ENCODE measurements at regions not wholly inside any gene's neighbourhood (a gene's known extent, or its start where the extent isn't known, plus 50 kb on each side); places are given as distances from the start of the nearest gene placed in this dataset.

DNA sequence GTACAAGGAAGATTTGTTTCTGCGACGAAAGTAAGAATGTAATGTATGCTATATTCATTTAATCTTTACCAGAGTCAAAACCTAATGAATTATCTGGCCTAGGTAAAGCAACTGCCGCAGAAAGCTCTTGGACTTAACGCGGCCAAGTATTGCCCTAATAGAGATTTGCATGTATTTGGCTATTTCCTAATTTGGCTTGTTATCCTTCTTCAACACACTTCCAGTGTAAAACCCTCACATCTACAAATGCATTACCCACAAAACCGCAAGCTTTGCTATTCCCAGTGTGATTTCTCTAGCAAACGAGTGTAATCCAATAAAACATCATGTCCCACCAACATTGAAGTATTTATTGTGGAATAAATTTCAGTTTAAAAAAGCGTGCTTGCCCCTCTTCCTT, 123.8 kb upstream of the LMO4 start:
- H2BK120ac ChIP-seq (replicated peaks; ENCODE audit: low read depth, low read length) = no peak overlapping the region
- no peak overlapping the region for H4K8ac ChIP-seq (ENCODE audit: extremely low read depth, insufficient read depth, low read length)
- H3K4ac ChIP-seq (replicated peaks; ENCODE audit: insufficient read length, low read depth, low read length) = no peak overlapping the region
- no peak overlapping the region for H2AK5ac ChIP-seq (ENCODE audit: low read depth, low read length)
- DNase-seq (ENCODE audit: low read depth in 1 of 2, low spot score in 2 of 2) (no peak), FAIRE-seq (no peak)
- no peak overlapping the region for H4K91ac ChIP-seq (replicated peaks; ENCODE audit: insufficient read length, low read length)
- peaks cover 12 to 18% (median 13%) of the 10 kb centered on the region in 4 experiments for H3K4me1 ChIP-seq (replicated peaks in 1 of 4; ENCODE audit: control insufficient read depth in 3 of 4, insufficient read depth in 4 of 4, low read length in 3 of 4)
- no peaks in the 10 kb centered on the region for H3K27me3 ChIP-seq (replicated peaks in 1 of 4; ENCODE audit: control insufficient read depth in 3 of 4, extremely low read depth in 1 of 4, insufficient read depth in 3 of 4, low read length in 3 of 4)
- no peak overlapping the region for H3K18ac ChIP-seq (ENCODE audit: extremely low read depth, low read length)
- H3K4me2 ChIP-seq (ENCODE audit: insufficient read depth in 1 of 2, low read depth in 2 of 2, low read length in 2 of 2) = no peak overlapping the region
- no peak overlapping the region for H2BK5ac ChIP-seq (ENCODE audit: low read depth, low read length)
- H3K79me1 ChIP-seq (ENCODE audit: low read depth, low read length) = no peaks in the 10 kb centered on the region
- H2AFZ ChIP-seq (ENCODE audit: low read length) = no peak overlapping the region
- H3K56ac ChIP-seq (replicated peaks; ENCODE audit: insufficient read length, low read depth, low read length) = no peak overlapping the region
- H2BK15ac ChIP-seq (ENCODE audit: low read length) = no peak overlapping the region
- CTCF ChIA-PET (ENCODE audit: partially characterized antibody) = interaction anchor here (0.9 to 1.1 kb wide), 2 partner anchors 34 to 52 kb away, joined by 3 read pairs; no protein-coding TSS in a partner anchor
- H3K23me2 ChIP-seq (ENCODE audit: low read depth, low read length) = no peaks in the 10 kb centered on the region
- H3K9me3 ChIP-seq (ENCODE audit: insufficient read depth in 2 of 2, low read depth in 1 of 2, low read length in 1 of 2) = no peaks in the 10 kb centered on the region
- H3K23ac ChIP-seq (ENCODE audit: insufficient read length) = no peak overlapping the region
- H3K9ac ChIP-seq (replicated peaks in 1 of 4; ENCODE audit: extremely low read depth in 1 of 4, low read depth in 3 of 4, low read length in 3 of 4) = no peak overlapping the region
- H2BK12ac ChIP-seq (ENCODE audit: low read depth, low read length) = no peak overlapping the region
- H3K36me3 ChIP-seq (ENCODE audit: control insufficient read depth in 2 of 4, insufficient read depth in 4 of 4, low read length in 3 of 4) = no peaks in the 10 kb centered on the region; a peak in 1 of 8 replicates
- no peak for TF ChIP-seq NRF1 (IDR thresholded peaks at IDR 0.05; ENCODE audit: low read depth, low read length)
- TF ChIP-seq HDAC6 (IDR thresholded peaks at IDR 0.05; ENCODE audit: low read depth, low read length) = no peak
- no peak for TF ChIP-seq TAF7 (optimal IDR thresholded peaks at IDR 0.05; ENCODE audit: borderline replicate concordance, low read depth, low read length)
- no peak for TF ChIP-seq HDAC2 (IDR thresholded peaks at IDR 0.05; ENCODE audit: borderline replicate concordance in 1 of 2, low read depth in 2 of 2, low read length in 2 of 2)
- no peak for TF ChIP-seq RNF2 (IDR thresholded peaks at IDR 0.05; ENCODE audit: borderline replicate concordance, low read depth, low read length, missing control alignments, poor library complexity, severe bottlenecking)
- H4K20me1 ChIP-seq (replicated peaks in 1 of 2; ENCODE audit: control insufficient read depth in 1 of 2, insufficient read depth in 2 of 2, low read length in 2 of 2) = no peaks in the 10 kb centered on the region
- no peak overlapping the region for H4K5ac ChIP-seq (ENCODE audit: insufficient read length, low read depth, low read length)
- no peak overlapping the region for H3K27ac ChIP-seq (ENCODE audit: low read depth, low read length)
- POLR2A ChIA-PET (ENCODE audit: partially characterized antibody) = interaction anchor here (1.3 kb wide), 1 partner anchor 124 kb away, joined by 5 read pairs; the partner anchor contains the start of gene LMO4
- WGBS, 2 experiments (ENCODE audit: extremely low coverage in 1 of 2, insufficient coverage in 1 of 2, insufficient read length in 1 of 2, insufficient replicate concordance in 2 of 2, low coverage in 1 of 2, low lambda C conversion rate in 2 of 2, missing lambda C conversion rate in 1 of 2) = 92% methylated on average over 8 of the region's 8 CpGs; no CpG with 5 or more reads in 1 of the 2 experiments
- no peak overlapping the region for H3K4me3 ChIP-seq (ENCODE audit: extremely low read depth in 1 of 4, insufficient read depth in 2 of 4, low read depth in 3 of 4, low read length in 4 of 4)
- no peaks in the 10 kb centered on the region for H3K79me2 ChIP-seq (ENCODE audit: control insufficient read depth in 1 of 2, insufficient read depth in 2 of 2, low read length in 2 of 2)
- H3K14ac ChIP-seq (ENCODE audit: insufficient read length) = no peak overlapping the region
- H2BK20ac ChIP-seq (ENCODE audit: low read length) = no peak overlapping the region
